ENCODE measurements at regions not wholly inside any gene's neighbourhood (a gene's known extent, or its start where the extent isn't known, plus 50 kb on each side); places are given as distances from the start of the nearest gene placed in this dataset.
"Not testable (repeated sequence)": the region's sequence is repeated elsewhere in the genome, so short reads cannot be mapped to it uniquely, and the experiment has no call there.

DNA sequence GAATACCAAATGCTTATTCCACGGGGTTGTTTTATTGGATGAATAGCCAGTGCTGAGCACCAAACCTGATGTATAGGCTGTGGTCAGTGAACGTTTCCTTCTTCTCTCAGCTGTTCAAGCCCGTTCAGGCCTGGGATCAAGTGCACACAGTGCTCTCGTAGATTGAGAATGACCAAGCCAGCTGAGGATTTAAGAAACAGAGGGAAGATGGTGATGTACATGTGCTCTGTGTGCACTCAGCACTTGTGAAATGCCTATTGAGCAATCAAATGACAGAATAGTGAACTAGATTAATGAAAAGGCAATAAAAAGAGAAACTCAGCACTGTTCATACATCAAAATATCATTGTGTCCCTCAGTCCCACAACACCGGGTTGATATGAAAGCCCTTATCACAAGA lies 302.5 kb downstream of the BMPER start:
- DNase-seq (ENCODE audit: low read depth), result no peak

DNA sequence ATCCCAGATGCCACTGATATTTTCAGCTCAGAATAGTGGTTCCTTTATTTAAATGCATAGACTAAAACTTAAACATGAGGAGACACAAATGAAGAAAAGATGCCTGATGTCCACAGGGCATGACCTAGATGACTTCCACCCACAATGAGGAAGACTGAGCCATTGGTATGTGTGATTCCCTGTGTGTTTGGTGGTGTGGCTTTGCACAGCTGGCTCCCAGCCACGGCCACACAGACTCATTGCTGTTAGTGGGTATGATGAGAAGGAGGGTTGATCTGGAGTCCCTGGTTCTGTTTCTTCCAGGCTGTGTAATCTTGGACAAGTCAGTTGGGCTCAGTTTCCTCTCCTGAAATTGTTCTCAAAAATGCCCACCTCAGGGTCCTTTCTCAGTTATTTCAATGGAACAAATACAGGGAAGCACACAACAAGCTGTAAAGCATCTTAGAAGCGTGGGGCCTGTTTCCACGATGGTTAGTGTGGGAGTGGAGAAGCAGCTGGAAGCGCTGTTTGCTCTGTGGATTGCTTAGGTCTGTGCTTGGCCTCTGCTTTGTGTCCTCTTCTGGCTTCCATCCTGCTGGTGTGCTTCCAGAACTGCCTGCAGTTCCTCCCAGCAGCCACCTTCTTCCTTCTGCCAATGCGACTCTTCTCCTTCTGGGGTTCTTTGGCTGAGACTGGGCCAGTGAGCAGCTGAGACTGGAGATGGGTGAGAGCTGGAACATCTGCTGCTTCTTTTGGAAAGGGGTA lies 303.7 kb downstream of the BMPER start:
- DNase-seq (ENCODE audit: low read depth), result no peak

DNA sequence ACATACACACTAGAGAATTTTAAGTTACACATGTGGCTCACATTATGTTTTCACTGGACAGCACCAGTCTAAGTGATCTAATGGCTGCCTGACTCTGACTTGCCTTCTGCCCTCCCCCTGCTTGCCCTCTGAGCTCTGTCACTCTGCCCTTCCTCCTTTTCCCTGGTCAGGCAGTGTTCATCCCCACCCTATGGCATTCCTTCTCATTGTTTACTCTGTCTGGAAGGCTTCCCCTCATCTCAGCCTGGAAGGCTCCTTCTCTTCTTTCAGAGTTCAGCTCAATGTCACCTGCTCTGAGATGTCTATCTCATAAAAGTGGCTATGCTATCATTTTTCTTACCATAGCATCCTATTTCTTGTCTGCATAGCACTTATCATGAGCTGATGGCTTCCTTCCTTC lies 305.7 kb downstream of the BMPER start:
- no peak for DNase-seq (ENCODE audit: low read depth)

- no peak for DNase-seq (ENCODE audit: low read depth)
These were observed 312.6 kb downstream of the BMPER start for GRCh38 chr7:34217972-34218371.

- no peak for DNase-seq (ENCODE audit: low read depth)
These were observed 313.9 kb downstream of the BMPER start for GRCh38 chr7:34219153-34219718.

GRCh38 chr7:34220506-34221185 lies 315.3 kb downstream of the BMPER start:
- no peak for DNase-seq (ENCODE audit: low read depth)

DNA sequence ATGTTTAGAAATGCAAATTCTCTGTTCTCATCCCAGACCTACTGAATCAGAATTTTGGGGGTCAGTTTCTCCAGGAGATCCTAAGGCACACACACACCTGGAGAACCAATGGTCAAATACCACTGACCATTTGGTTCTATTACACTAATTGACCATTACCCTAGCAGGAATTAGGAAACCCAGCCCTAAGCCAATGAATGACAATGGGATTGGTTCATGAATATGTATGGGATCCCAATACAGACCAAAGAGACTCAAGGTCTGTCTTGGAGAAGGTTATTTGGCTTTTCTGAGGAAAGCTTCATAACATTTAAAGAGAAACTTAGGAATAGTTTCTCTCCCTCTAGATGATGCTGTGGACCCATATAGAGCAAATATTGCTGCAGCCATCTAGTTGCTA lies 317.0 kb downstream of the BMPER start:
- DNase-seq (ENCODE audit: low read depth), result no peak

GRCh38 chr7:34222722-34223121 lies 317.4 kb downstream of the BMPER start:
- DNase-seq (ENCODE audit: low read depth), result no peak

DNA sequence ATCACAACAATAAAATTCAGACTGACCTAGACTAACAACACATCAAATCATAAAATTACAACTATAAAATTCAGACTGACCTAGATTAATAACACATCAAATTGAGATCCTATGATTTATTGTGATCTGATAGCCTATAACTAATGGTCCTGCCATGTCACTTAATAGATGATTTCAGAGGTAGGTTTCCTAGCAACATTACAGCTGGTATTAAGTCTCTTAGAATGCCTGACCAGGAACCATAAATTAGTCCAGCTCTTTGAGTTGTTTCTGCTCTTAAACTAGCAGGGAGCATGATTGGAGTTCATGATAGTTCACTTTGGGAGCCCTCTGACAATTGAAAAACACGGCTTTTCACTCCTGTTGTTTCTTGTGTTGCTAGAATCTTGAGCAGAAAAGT lies 318.9 kb downstream of the BMPER start:
- no peak for DNase-seq (ENCODE audit: low read depth)

- DNase-seq (ENCODE audit: low read depth), result no peak
These were observed 319.9 kb downstream of the BMPER start for GRCh38 chr7:34225193-34225592.

DNA sequence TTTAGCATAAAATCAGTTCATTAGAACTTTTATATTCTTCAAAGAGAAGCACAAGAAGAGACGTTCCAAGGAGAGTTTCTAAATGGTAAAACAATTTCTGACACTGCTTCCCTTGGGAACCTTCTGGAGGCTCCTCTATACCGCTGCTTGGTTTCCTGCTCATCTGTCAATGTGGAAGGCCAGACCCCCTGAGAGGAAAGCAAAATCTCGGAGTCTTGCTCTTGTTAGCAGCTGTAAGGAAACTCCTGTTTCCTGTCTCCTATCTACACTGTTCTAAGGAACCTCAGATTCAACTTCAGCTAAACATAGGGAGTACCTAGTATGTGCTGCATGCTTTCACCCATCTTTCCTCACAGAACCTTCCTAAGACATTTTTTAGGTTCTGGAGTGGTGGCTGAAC lies 322.2 kb downstream of the BMPER start:
- no peak for DNase-seq (ENCODE audit: low read depth)

- DNase-seq (ENCODE audit: low read depth), result not testable (repeated sequence)
These were observed 329.8 kb downstream of the BMPER start for GRCh38 chr7:34235101-34235500.

DNA sequence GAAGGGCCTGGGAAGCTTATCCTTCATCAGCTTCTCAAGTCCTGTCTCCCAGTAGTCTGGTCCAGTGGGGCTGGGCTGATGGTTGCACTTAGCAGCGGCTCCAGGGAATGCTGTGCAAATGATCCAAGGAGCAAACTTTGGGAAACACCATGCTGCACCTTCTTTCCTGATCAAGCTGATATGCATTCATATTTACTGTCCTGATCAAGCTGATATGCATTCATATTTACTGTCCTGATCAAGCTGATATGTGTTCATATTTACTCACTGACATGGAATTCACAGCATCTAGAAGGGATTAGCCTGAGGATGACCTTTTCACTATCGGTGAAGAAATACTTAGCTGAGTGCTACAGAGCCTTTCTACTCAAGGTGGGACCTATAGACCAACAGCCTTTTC lies 330.7 kb downstream of the BMPER start:
- no peak for DNase-seq (ENCODE audit: low read depth)

GRCh38 chr7:34236839-34237492 lies 331.6 kb downstream of the BMPER start:
- DNase-seq (ENCODE audit: low read depth), result no peak

- no peak for DNase-seq (ENCODE audit: low read depth)
These were observed 332.1 kb downstream of the BMPER start for GRCh38 chr7:34237493-34237849.

- no peak for DNase-seq (ENCODE audit: low read depth)
These were observed 335.1 kb downstream of the BMPER start for GRCh38 chr7:34240417-34240816.

- no peak for DNase-seq (ENCODE audit: low read depth)
These were observed 337.1 kb downstream of the BMPER start for GRCh38 chr7:34242391-34242790.

- no peak for DNase-seq (ENCODE audit: low read depth)
These were observed 339.9 kb downstream of the BMPER start for GRCh38 chr7:34245246-34245645.

DNA sequence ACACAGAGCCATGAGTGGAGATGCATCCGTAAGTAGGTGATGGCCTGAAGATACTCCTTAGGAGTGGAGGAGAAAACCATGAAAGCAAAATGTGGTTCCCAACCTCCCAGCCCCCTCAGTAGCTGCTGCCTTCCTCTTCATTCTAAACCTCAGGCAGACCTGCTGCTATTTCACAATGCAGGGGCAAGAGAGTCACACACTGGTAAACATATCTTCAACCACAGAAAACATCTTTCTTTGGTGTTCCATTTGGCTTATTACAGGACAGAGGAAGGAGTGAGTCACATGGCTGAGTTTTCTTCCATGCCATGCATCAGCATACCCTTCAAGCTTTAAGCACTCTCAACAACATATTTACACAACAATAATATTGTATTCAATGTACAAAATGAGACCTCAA lies 342.1 kb downstream of the BMPER start:
- no peak for DNase-seq (ENCODE audit: low read depth)

GRCh38 chr7:34249192-34249591 lies 343.9 kb downstream of the BMPER start:
- DNase-seq (ENCODE audit: low read depth), result no peak

GRCh38 chr7:34260279-34260678 lies 354.9 kb downstream of the BMPER start:
- DNase-seq (ENCODE audit: low read depth), result peak; percentile 31

- no peak for DNase-seq (ENCODE audit: low read depth)
These were observed 357.8 kb downstream of the BMPER start for GRCh38 chr7:34263168-34263567.

- DNase-seq (ENCODE audit: low read depth), result no peak
These were observed 363.7 kb downstream of the BMPER start for GRCh38 chr7:34269084-34269483.
